Vagina (tissue), 2 donors: ENCODE measurements at regions not wholly inside any gene's neighbourhood (a gene's known extent, or its start where the extent isn't known, plus 50 kb on each side); places are given as distances from the start of the nearest gene placed in this dataset.

ENCODE experiments used
- DNase-seq, 2 donors: peaks; one replicate each; pipeline ENCODE4 v3.0.0-alpha.2; 2017; ENCODE audit errors: extremely low spot score in 2 of 2
- H3K27ac ChIP-seq: fragments of 200-600 bp; sonication (generic); one replicate; pipeline ENCODE4 v1.5.1; 2019
- H3K27me3 ChIP-seq: fragments of 200-600 bp; sonication (generic); one replicate; pipeline ENCODE4 v1.5.1; 2019
- H3K36me3 ChIP-seq, 2 donors: fragments of 200-600 bp; sonication (generic); one replicate each; pipeline ENCODE4 v1.5.1; 2017 to 2019
- H3K4me1 ChIP-seq: fragments of 200-600 bp; sonication (generic); one replicate; pipeline ENCODE4 v1.5.1; 2019
- H3K4me3 ChIP-seq, 2 donors: fragments of 200-600 bp; sonication (generic); 1 replicate in 1 of 2; 2 replicates in 1 of 2; pipeline ENCODE4 v1.5.1; 2016 to 2019
- H3K9me3 ChIP-seq: fragments of 200-600 bp; sonication (generic); one replicate; pipeline ENCODE4 v1.5.1; 2019
- CTCF ChIP-seq, 3 experiments: fragments of 450-650 bp in 2 of 3; fragments of 200-600 bp in 1 of 3; sonication (generic) in 1 of 3; IDR thresholded peaks; one replicate each; pipeline ENCODE4 v1.5.1; 2017 to 2019; ENCODE audit warnings: antibody characterized with exemption in 3 of 3, mild to moderate bottlenecking in 2 of 3, moderate library complexity in 2 of 3
- POLR2A ChIP-seq, 2 donors: fragments of 450-650 bp; IDR thresholded peaks; one replicate each; pipeline ENCODE4 v1.6.1; 2017; ENCODE audit warnings: antibody characterized with exemption in 2 of 2, mild to moderate bottlenecking in 2 of 2, moderate library complexity in 2 of 2
- POLR2AphosphoS5 ChIP-seq, 2 donors: sonication (generic); formaldehyde crosslinking; IDR thresholded peaks; one replicate each; pipeline ENCODE4 v1.9.0; 2017; ENCODE audit warnings: antibody characterized with exemption in 2 of 2, mild to moderate bottlenecking in 2 of 2, low read depth in 1 of 2; ENCODE audit not compliant: insufficient read depth in 1 of 2
- intact Hi-C: fragments of 100-400 bp; cut with DNase I; formaldehyde crosslinking; loops from one replicate; pipeline ENCODE4 v1.15.1; 2023

- no peaks in the 10 kb centered on the region for H3K4me1 ChIP-seq
- no peak overlapping the region for H3K4me3 ChIP-seq
- H3K27me3 ChIP-seq = no peaks in the 10 kb centered on the region
- intact Hi-C loops = no loop called here
- H3K9me3 ChIP-seq = no peaks in the 10 kb centered on the region
- no peaks in the 10 kb centered on the region for H3K36me3 ChIP-seq
- DNase-seq = no peak
- no peak for TF ChIP-seq POLR2A (IDR thresholded peaks at IDR 0.05)
- TF ChIP-seq POLR2AphosphoS5 (IDR thresholded peaks at IDR 0.05; ENCODE audit: insufficient read depth in 1 of 2, low read depth in 1 of 2) = no peak
- no peak for TF ChIP-seq CTCF (IDR thresholded peaks at IDR 0.05)
- H3K27ac ChIP-seq = no peak overlapping the region
These were observed 238.5 kb downstream of the HDGFL1 start for GRCh38 chr6:22807818-22808217.

GRCh38 chr6:22808466-22808865 is 239.1 kb downstream of the HDGFL1 start:
- no peak for DNase-seq
- intact Hi-C loops = no loop called here
- TF ChIP-seq POLR2AphosphoS5 (IDR thresholded peaks at IDR 0.05; ENCODE audit: insufficient read depth in 1 of 2, low read depth in 1 of 2) (no peak), POLR2A (IDR thresholded peaks at IDR 0.05) (no peak), CTCF (IDR thresholded peaks at IDR 0.05) (no peak)

GRCh38 chr6:22809370-22809769 is 240.0 kb downstream of the HDGFL1 start:
- TF ChIP-seq CTCF (IDR thresholded peaks at IDR 0.05) (no peak), POLR2AphosphoS5 (IDR thresholded peaks at IDR 0.05; ENCODE audit: insufficient read depth in 1 of 2, low read depth in 1 of 2) (no peak), POLR2A (IDR thresholded peaks at IDR 0.05) (no peak)

More at GRCh38 chr6:22808466-22808865, 239.1 kb downstream of the HDGFL1 start:
- Histone ChIP-seq H3K9me3 (no peaks in the 10 kb centered on the region), H3K36me3 (no peaks in the 10 kb centered on the region), H3K27me3 (no peaks in the 10 kb centered on the region), H3K4me3 (no peak overlapping the region), H3K4me1 (no peaks in the 10 kb centered on the region), H3K27ac (no peak overlapping the region)

GRCh38 chr6:22819209-22819608 is 249.8 kb downstream of the HDGFL1 start:
- no peaks in the 10 kb centered on the region for H3K4me1 ChIP-seq
- no peak overlapping the region for H3K27ac ChIP-seq
- TF ChIP-seq POLR2A (IDR thresholded peaks at IDR 0.05) (no peak), POLR2AphosphoS5 (IDR thresholded peaks at IDR 0.05; ENCODE audit: insufficient read depth in 1 of 2, low read depth in 1 of 2) (no peak), CTCF (IDR thresholded peaks at IDR 0.05) (no peak)
- H3K27me3 ChIP-seq = peaks cover 4% of the 10 kb centered on the region
- DNase-seq = no peak
- H3K4me3 ChIP-seq = no peak overlapping the region
- no peaks in the 10 kb centered on the region for H3K9me3 ChIP-seq
- no peaks in the 10 kb centered on the region for H3K36me3 ChIP-seq
- intact Hi-C loops = no loop called here

More at GRCh38 chr6:22809370-22809769, 240.0 kb downstream of the HDGFL1 start:
- Histone ChIP-seq H3K27me3 (no peaks in the 10 kb centered on the region), H3K36me3 (no peaks in the 10 kb centered on the region), H3K4me3 (no peak overlapping the region), H3K4me1 (no peaks in the 10 kb centered on the region), H3K27ac (no peak overlapping the region), H3K9me3 (no peaks in the 10 kb centered on the region)
- no peak for DNase-seq
- intact Hi-C loops = no loop called here

GRCh38 chr6:22821664-22822320 is 252.4 kb downstream of the HDGFL1 start:
- no peak for DNase-seq
- Histone ChIP-seq H3K27me3 (no peaks in the 10 kb centered on the region), H3K9me3 (no peaks in the 10 kb centered on the region), H3K4me3 (no peak overlapping the region), H3K27ac (no peak overlapping the region), H3K36me3 (no peaks in the 10 kb centered on the region), H3K4me1 (no peaks in the 10 kb centered on the region)
- no peak for TF ChIP-seq CTCF (IDR thresholded peaks at IDR 0.05)
- intact Hi-C loops = no loop called here
